LoVo (cell line): ENCODE measurements at regions not wholly inside any gene's neighbourhood (a gene's known extent, or its start where the extent isn't known, plus 50 kb on each side); places are given as distances from the start of the nearest gene placed in this dataset.
A peak's percentile ranks its signal among the peaks of the same experiment; 100 is the strongest.
"Not testable (repeated sequence)": the region's sequence is repeated elsewhere in the genome, so short reads cannot be mapped to it uniquely, and the experiment has no call there.

ENCODE experiments used
- DNase-seq: peaks from one replicate; pipeline ENCODE4 v3.0.0-alpha.2; 2016; ENCODE audit warnings: low spot score

DNA sequence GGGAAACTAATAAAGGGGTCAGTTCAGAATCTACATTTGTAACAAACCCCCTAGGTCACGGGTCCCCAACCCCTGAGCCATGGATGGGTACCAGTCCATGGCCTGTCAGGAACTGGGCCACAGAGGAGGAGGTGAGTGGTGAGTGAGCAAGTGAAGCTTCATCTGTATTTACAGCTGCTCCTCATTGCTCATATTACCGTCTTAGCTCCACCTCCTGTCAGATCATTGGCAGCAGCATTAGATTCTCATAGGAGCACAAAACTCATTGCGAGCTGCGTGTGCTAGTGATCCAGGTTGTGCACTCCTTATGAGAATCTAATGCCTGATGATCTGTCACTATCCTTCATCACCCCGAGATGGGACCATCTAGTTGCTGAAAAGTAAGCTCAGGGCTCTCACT lies 88.4 kb upstream of the MPP7 start:
- no peak for DNase-seq

DNA sequence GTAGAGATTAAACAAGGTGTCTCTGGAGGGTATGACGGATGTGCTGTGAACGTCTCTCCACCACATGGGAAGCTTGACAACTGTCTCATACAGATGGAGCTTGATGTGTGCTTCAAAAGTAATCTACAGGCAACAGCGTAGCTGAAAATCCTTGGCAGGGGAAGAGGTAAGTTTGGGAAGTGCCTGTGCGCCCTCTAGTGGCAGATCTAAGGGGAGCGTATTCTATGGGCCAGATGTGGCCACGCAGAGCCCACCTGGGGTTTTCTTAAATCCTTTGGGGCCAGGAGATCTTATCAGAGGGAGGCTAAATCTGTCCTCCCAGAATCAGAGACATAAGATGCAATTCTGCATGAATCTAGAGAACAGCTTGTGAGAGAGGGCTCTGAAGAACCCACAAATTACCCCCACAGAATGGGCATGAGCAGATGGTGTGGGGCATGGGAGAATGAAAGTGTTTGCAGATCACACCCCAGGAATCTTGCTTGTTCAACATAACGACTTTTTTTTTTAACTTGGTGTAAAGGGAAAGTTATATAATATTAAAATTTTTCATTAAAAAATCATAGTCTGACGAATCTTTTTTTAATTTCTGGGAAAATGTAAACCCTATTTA lies 91.2 kb upstream of the MPP7 start:
- DNase-seq = peak; percentile 73

DNA sequence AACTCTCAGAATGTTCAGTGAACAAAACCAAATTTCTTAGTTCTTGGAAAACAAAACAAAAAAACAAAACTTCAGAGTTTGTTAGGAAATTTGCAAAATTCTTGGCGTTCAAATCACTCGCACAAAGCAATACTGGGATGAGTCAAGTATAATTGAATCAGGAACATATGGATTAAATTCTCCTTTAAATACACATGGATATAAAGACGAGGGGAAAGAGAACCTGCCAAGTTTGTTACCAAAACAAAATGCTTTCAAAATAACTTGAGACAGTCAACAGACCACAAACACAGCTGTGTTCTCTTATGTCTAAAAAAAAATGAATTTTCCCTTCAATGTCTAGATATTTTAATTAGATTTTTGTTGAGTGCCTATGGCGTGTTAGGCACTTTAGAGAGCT lies 93.5 kb upstream of the MPP7 start:
- no peak for DNase-seq

DNA sequence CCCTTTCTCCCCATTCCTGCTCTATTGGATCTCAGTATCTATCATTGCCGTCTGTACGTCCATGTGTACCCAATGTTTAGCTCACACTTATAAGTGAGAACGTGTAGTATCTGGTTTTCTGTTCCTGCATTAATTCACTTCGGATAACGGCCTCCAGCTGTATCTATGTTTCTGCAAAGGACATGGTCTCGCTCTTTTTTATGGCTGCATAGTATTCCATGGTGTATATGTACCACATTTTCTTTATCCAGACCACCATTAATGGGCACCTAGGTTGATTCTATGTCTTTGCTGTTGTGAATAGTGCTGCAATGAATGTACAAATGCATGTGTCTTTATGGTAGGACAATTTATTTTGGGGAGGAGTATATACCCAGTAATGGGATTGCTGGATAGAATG lies 94.4 kb upstream of the MPP7 start:
- no peak for DNase-seq

DNA sequence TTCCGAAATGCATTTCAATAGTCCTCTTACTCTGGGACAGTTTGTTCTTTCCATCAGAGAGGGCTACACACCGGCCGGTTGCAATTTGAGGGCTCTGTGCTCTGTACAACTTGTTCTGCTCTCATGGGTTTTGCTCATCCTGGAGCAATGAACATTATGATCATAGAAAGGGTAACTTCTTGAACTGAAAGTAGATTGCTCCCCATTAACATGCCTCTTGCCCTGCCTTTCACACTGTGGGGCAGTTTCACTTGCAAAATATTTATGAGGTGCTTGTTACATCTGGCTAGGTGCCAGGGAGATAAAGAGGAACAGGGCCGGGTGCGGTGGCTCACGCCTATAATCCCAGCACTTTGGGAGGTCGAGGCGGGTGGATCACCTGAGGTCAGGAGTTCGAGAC lies 97.3 kb upstream of the MPP7 start:
- DNase-seq = peak; percentile 58

DNA sequence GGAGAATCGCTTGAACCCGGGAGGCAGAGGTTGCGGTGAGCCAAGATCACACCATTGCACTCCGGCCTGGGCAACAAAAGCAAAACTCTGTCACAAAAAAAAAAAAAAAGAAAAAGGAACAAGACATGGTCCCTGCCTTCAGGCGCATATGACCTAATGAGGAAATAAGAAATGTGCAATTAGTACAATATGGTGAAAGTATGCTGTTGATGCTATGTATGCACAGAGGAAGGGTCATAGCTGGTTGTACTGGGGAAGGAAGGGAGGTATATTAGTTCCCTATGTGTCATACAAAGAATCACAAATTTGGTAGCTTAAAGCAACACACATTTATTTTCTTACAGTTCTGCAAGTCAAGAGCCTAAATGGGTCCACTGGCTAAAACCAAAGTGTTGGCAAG lies 97.8 kb upstream of the MPP7 start:
- no peak for DNase-seq

DNA sequence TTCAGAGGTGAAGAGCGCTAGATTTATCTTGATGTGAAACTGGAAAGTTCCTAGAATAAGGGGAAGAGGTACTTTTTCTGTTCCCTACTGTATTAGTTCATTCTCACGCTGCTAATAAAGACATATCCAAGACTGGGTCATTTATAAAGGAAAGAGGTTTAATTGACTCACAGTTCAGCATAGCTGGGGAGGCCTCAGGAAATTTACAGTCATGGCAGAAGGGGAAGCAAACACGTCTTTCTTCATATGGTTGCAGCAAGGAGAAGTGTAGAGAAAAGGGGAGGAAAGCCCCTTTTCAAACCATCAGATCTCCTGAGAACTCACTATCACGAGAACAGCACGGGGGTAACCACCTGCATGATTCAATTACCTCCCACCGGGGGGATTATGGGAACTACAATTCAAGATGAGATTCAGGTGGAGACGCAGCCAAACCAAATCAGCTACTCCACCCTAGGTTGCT lies 99.8 kb upstream of the MPP7 start:
- DNase-seq = not testable (repeated sequence)

DNA sequence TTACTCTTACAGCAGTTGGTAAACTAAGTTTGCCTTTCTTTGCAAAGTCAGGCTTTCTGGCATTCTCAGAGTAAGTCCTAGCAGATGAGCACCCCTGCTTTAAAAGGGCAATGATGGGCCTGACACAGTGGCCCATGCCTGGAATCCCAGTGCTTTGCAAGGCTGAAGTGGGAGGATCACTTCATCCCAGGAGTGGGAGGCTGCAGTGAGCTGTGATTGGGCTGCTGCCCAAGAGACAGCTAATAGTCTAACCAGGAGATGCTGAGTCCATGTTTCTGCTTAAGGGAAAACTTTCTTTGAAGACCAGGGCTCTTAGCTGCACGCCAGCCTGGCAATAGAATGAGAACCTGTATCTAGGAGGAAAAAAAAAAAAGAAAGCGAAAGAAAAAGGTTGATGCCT lies 100.2 kb upstream of the MPP7 start:
- no peak for DNase-seq

DNA sequence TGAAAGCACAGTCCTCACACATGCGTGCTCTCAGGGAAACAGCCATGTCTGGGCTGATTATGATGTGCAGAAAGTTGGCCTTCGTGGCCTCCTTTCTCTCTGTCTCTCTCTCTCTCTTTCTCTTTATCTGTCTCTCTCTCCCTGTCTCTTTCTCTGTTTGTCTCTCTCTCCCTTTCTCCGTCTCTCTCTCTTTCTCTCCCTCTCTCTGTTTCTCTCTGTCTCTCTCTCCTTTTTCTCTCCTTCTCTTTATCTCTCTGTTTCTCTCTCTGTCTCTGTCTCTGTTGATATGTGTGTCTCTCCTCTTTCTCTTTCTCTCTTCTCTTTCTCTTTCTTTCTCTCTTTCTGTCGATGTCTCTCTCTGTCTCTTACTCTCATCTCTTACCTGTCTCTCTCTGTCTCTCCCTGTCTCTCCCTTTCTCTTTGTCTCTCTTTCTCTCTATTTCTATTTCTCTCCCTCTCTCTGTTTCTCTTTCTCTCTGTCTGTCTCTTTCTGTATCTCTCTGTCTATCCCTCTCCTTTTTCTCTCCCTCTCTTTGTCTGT lies 105.4 kb upstream of the MPP7 start:
- no peak for DNase-seq

DNA sequence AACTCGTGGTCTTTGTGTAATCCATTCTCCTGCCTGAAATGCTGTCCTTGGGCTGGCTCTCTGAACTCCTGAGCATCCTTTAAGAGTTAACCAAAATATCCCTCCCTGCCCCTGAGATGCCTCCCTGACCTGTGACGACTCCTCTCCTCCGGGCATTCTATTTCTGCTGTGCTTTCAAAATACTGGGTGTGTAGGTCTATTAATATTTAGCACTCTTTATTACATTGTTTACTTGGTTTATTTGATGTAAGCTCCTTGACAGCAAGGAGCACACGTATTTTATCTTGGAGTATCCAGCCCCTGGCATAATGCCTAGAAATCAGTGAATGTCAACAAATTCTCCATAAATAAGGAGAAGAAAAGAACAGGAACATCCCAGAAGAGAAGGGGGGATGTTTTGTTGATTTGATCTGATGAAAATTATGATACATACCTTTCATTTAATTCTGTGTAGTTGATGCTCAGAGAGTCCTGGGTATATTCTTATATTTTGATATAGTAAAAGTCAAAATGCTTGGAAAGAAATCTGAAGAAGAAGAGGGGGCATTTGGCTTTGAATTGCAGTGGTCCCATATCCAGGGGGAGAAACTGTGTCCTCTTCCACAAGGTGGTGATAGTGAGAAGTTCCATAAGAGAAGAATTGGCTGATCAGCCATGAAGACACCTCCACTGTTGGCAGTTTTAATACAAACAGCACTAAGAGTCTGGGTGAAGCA lies 107.7 kb upstream of the MPP7 start:
- DNase-seq = no peak

DNA sequence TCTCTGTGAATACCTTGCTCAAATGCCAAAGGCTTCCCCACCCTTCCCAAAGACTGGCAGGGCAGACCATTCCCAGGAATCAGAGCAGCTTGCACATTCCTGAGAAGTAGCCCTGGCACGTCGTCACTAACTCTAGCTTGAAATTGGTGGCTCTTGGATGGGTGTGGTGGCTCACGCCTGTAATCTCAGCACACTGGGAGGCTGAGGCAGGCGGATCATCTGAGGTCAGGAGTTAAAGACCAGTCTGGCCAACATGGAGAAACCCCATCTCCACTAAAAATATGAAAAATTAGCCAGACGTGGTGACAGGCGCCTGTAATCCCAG lies 108.2 kb upstream of the MPP7 start:
- DNase-seq = no peak

DNA sequence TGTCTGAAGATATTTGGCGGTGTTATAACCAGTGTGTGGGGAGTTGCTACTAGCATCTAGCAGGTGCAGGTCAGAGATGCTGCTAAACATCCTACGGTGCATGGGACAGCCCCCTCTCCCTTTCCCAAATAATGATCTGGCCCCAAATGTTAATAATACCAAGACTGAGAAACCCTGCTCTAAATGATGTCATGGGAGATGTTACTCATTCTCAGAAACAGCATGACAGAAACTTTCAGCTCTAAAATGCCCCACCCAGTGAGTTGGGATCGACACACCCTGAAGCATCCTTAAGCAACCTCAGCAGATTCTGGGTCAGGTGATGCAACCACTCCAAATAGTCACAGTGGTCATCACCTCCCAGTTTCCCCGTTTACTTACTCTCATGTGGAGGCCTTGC lies 108.8 kb upstream of the MPP7 start:
- DNase-seq = no peak

DNA sequence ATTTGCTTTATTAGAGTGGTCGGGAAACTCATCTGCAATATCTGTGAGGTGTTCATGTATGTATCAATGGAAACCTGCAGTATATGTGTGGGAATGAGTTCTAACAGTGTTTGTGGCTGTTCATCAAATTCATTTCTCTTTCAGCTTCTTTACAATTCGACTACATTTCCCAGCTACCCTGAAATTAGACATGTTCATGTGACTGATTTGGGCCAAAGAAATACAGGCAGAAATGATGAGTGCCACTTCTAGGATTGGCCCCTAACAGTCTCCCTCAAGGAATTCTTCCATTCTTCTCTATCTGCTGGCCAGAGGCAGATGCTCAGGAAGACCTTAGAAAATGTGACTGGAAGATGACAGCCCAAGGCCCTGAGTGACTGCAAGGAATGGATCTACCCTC lies 114.8 kb upstream of the WAC start:
- DNase-seq = no peak

DNA sequence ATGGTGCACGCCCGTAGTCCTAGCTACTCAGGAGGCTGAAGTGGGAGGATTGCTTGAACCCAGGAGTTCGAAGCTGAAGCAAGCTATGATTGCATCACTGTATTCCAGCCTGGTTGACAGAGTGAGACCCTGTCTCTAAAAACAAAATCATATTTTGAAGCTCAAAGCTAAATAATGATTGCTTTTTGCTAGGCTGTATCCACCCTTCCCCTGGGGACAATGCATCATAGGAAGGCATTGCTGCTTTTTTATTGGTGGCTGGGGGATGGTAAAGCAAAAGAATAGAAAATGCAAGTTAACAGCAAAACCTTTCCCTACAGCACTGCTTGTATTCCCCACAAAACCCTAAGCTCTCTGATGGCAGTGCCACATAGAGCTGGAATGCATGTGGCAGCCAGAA lies 107.5 kb upstream of the WAC start:
- DNase-seq = no peak

DNA sequence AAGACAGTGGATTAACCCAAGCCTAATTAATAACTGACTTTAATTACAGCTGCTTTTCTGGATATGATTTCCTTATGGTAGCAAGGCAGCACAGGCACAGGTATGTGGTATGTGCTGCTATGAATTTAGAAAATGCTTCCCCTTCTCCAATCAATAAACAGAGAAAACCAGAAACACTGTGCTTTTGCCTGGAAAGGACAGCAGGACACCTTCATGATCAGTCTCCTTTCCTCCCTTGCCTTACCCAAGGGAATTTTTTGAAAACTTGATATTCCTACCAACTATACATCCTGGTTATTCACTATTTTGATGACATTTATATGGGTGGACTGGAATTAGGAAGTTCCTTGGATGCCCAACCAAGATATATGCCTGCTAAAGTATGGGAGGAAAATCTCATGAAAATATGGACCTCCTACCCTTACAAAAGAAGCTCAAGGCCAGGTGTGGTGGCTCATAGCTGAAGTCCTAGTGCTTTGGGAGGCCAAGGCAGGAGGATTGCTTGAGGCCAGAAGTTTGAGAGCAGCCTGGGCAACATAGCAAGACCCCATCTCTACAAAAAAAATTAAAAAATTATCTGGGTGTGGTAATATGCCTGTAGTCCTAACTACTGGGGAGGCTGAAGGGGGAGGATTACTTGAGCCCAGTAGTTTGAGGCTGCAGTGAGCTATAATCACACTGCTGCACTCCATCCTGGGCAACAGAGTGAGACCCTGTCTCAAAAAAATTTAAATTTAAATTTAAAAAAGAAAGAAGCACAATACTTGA lies 106.3 kb upstream of the WAC start:
- no peak for DNase-seq

DNA sequence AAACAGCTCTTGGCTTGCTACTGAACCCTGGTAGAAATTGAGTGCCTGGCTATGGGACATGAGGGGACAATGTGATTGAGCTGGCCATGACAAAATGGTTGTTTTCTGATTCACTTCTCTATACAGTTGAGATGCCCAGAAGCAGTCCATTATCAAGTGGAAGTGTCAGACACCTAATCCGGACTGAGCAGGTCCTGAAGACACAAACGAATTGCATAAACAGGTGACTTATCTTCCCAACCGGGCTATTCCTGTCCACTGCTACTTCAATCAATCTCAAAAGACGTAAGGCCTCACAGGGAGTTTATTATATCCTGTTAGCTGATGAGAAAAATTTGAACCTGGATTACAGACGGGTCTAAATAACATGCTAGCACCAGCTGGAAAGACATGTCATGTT lies 105.5 kb upstream of the WAC start:
- no peak for DNase-seq

DNA sequence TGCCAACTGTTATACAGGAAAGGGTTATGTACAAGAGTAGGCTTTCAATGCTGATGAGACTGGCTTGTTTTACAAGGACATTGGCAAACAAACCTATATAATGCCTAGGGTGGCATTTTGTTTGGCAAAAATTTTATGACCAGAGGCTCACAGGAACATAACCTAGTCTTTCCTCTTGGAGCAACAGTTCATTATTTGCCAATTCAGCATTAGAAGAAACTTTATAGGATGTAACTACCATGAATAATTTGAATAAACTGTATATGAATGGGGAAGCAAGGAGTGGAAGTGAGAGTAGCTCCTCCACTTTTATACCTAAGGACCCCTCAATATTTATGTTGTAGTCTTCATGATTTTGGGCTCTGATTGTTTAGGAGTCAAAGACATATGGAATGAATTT lies 103.9 kb upstream of the WAC start:
- no peak for DNase-seq

DNA sequence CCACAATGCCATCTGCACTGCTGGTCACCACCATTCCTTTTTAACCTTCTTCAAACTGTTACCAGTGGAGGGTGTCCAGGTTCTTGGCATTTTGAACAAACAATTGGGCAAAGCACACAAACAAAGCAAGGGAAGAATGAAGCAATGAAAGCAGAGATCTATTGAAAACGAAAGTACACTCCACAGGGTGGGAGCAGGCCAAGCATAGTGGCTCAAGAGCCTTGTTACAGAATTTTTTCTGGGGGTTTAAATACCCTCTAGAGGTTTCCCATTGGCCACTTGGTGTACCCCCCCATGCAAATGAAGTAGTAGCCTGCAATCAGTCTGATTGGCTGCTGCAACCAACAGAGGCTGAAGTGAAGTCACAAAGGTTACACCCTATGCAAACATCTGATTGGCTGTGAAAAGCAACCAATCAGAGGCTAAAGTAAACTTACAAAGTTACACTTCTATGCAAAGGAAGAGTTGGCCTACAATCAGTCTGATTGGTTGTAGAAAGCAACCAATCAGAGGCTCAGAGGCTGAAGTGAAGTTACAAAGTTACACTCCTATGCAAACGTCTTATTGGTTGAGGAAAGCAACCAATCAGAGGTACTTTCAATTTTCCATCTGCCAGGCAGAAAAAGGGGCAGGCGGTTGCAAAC lies 103.2 kb upstream of the WAC start:
- no peak for DNase-seq

DNA sequence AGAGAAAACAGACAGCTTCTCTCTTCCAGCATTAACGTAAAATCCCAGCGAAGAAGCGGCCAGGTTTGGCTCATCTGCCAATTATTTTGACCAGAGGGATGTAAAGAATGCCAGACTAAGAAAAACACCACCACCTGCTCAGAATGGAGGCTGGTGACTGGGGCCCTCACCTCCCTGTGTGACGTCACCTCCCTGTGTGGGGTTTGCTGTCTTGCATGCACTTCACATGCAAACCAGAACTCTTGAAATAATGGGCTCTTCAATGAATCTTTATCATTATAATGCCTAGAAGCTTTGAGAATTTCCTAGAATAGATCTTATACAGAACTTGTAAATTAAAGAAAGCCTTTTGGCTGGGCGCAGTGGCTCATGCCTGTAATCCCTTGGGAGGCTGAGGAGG lies 101.8 kb upstream of the WAC start:
- no peak for DNase-seq

DNA sequence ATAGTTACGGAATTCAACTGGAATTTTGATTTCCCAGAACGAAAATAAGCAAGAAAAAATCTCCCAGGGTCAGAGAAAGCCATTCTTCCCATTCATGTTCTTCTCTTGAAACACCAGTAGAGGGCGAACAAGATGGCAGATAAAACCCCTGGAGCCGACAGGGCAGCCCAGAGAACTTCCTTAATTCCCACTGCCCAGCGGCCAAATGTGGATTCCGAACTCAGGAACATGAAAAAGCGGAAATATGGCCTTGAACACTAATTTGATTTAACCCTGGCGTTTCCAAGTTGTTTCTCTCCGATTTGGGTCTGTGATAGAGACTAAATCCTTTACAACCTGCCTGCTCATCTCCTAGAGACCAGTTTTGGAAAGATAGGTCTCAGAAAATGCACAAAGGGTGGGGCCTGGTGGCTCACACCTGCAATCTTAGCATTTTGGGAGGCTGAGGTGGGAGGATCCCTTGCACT lies 100.7 kb upstream of the WAC start:
- peak; percentile 80 for DNase-seq

DNA sequence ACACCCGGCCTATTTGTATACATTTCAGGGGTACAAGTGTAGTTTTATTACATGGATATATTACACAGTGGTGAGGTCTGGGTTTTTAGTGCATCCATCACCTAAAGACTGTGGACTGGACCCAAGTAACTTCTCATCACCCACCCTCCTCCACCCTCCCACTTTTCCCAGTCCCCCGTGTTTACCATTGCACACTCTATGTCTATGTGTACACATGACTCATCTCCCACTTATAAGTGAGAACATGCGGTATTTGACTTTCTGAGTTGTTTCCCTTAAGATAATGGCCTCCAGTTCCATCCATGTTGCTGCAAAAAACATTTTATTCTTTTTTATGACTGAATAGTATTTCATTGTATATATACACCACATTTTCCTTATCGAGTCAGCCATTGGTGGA lies 98.9 kb upstream of the WAC start:
- DNase-seq = no peak

DNA sequence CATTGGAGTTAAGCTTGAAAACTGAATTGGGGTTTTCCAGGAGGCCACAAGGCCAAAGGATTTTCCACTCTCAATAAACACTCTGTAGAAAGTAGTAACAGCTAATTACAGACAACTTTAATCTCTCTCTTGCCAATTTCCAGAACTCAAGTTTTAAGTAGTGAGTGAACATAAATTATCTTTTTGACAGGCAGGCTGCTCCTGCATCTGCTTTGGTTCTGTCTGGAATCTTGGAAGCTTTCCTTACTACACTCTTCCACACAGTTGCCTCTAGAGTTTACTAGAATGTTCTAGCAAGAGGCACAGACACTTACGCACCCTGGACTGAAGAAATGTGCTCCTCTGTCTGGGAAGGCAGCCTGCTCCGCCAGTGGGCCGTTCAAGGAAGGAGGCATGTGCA lies 90.5 kb upstream of the WAC start:
- DNase-seq = no peak

DNA sequence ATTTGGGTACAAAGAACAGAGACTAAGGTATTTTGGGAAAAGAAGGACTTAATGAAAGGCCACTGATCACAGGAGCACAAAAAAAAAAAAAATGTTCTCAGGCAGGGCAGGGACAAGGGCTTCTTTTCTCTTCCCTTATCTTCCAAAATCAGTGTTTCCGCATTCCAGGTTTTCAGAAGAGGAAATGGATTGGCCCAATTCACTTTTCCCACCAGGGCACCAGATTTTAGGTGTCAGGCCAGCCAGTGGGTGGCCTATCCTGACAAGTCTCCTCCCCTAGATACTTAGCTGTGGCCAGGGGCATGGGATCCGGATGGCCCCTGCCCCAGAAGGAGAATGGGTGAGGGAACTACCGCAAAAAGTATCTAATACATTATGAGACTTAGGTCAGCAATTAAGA lies 88.9 kb upstream of the WAC start:
- DNase-seq = no peak
